HG03520 (cell line): ENCODE measurements at regions not wholly inside any gene's neighbourhood (a gene's known extent, or its start where the extent isn't known, plus 50 kb on each side); places are given as distances from the start of the nearest gene placed in this dataset.

ENCODE experiments used
- ATAC-seq: cut with Tn5 transposase; IDR thresholded peaks from one replicate; pipeline ENCODE4 v1.9.1; 2021; ENCODE audit warnings: mild to moderate bottlenecking, moderate library complexity; ENCODE audit not compliant: unreplicated experiment

DNA sequence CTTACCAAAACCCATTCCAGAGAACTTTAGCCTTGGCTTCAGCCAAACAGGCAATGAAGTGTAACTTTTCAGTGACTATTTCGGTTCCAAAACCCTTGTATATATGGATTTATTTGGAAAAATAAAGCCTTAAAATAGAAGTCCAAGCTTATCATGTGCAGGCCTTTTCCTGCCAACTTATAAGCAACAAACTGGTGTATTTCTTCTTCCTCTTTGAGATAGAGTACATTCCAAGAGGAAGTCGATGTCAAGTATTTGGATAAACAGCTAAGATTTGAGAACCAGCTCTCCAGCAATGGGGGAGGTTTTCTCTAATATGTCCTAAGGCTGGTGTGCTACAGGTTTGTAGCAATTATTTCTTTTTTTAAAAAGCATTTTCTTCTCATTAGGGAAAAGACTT lies 407.8 kb downstream of the DUSP10 start:
- ATAC-seq: no peak

DNA sequence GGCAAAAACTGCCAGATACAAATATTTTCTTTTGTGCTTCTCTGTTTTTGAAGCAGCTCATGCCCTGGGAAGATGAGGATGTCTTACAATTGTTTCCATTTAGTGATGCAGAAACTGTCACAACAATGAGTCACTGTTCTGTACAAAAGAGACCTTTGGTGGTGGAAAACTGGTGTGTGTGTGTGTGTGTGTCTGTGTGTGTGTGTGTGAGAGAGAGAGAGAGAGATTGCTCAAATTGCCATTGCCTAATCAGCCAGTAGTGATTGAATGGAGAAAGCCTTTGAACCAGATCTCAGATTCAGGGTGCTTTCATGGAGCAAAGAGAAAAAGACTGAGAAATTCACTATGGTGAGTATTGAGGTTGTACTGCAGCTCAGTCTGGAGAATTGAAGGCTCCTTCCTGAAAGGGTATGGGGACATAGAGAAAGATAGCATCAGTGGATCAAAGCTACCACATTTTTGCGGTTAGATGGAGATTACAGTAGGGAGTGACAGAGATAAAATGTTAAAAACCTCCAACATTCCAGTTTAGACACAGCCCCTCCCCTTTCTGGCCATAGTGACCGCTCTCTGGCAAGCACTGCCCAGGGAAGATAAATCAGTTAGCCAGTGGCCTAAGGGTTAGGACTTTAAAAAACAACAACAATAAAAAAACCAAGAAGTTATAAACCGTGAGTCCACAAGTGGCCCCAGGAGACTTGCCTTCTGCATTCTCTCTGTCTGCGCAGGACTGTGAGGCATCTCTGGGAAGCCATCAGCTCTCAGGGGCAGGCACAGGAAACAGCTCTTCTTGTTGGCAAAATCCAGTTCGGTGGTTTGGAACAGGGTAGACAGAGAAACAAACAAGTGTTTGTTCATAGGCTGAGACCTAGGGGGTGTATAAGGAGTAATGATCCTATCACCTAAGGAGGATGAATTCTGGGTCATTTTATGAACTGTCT lies 406.5 kb downstream of the DUSP10 start:
- ATAC-seq: no peak

DNA sequence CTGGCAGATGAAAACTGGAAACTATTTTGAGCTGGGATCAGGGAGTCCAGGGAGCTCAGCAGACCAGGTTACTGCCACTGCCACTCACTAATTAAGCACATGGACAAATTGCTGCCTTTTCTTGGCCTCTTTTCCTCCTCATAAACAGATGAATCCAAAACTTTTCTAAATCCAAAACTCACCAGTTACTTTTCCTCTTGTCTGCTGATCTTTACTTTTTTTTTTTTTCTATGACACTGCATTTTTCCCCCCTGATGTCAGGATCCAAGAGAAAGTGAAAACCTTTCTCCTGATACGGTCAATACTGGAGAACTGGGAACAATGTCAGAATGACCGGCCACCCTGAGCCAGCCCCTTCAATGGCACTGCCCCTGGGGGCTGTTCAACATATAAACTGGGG lies 405.8 kb downstream of the DUSP10 start:
- ATAC-seq: no peak

DNA sequence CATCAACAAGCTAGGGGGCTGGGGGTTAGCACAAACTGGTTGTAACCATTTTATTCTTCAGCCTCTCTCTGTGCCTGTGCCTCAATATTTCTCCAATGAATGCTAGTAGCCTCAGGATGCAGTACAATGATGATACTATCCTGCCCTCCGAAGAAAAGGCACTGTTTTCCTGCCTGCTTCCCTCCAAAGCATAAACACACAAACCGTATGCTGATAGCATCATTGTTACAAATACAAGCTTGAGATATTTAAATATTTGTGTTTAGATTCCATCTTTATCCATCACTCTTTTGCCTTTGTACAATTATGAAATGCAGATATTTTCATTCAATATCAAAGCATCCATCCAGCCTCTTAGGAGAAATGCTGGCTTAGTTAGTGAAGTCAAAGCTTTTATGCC lies 404.8 kb downstream of the DUSP10 start:
- ATAC-seq: no peak

DNA sequence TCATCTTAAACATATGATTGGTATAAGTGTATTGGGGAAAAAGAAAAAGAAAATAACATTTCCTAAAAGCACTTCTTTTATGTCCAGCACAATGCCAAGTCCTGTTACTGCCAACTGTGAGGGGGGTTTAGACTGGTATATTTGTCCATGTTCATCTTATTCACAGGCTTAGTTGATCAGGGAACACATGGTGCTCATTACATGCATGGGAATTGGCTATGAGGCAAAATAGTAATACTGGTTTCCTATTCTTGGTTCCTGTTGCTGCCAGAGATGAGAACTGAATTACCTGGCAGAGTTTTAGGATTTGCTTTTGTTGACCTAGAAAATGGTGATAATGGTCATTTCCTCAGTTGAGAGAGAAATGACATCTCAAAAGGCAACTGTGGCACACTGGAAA lies 398.8 kb downstream of the DUSP10 start:
- ATAC-seq: no peak

DNA sequence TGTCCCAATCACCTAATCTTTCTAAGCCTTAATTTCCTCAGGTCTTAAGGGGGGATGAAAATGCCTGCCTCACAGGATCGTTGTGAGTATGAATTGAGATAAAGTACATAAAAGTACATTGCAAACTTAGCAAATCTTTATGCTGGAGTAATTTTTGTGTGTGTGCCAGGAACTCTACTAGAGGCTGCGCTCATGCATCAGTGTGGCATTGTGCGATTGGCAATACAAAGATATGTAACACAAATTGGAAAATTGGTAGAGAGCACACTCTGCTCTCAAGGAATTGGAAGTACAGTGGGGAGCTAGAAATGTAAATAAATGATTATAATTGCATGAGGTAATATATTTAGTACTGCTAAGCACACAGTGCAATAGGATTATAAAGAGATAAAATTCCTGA lies 398.3 kb downstream of the DUSP10 start:
- no peak for ATAC-seq

DNA sequence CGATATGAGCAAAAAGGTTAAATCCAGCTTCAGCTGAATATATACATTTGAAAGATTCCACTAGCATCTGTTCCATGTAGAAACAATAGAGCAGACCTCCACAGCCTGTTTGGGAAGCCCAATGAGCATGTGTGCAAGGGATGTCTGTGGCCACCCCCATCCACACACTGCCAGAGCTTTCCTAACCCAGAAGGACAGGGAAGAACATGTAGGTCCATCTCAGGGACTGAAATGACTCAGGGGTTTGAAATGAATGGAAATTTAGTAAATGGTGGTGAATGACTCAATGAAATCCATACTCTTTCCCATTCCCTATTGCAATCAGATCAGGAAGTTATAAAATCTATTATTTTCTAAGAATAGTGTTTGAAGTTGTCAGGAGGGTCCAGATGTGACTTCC lies 397.2 kb downstream of the DUSP10 start:
- ATAC-seq: no peak

DNA sequence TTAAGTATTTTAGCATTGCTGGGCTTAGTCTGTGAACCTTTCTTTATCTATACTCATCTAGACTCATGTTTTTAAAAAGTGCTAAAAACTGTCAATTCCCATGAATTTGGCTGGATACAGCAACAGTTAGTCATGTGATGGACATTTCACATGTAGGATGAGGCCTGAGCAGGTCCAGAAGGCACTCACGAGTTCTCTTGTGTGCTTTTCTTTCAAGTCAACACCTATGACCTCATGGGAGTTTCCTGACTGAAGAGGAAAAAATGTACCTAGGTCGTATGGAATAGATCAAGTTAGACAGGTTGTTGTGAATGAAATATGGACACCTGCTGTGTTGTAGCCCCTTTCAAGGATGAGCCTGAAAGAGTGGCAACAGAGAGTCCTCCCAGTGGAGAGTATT lies 394.2 kb downstream of the DUSP10 start:
- no peak for ATAC-seq

DNA sequence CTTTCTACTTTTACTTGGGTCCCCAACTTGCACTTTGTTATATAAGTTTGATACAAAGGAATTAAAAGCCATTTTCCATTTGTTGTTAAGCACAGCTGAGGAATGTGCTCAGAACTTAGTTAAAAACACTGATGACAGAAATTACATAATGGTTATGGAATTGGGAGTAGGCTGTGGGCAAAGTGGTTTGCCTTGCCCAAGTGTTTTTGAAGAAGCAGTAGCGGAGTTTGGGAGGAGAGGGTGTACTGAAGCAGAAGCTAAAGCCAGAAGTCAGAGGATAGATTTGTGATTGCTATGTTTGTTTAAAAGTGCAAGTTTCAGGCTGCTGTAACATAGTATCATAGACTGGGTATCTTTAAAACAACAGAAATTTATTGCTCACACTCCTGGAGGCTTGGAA lies 391.8 kb downstream of the DUSP10 start:
- no peak for ATAC-seq

DNA sequence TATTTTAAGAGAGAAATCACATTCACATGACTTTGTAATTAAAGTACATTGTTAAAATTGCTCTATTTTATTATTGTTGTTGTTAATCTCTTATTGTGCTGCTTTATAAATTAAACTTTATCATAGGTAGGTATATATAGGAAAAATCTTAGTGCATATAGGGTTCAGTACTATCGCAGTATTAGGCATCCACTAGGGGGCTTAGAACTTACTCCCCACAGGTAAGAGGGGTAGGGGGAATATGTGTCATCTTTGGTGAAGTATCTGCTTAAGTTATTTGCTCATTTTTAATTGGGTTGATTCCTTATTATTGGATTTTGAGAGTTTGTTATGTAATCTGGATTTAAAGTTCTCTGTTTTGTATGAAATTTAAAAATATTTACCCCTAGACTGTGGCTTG lies 385.2 kb downstream of the DUSP10 start:
- ATAC-seq: no peak

DNA sequence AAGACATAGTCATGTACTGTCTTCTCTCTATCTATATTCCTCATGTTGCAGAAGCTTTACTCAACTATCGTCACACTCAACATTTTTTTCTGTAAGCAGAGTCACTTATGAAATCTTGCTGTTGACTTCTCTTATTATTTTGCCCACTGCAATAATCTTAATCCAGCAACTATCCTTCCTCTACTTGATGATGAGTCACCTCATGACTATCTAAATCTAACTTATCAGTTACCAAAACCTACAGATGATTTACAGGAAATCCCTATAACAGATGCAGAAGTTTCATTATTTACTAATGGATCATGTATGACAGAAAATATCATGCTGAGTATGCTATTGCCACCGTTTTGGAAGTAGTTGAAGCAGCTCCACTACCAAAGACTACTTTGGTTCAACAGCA lies 378.9 kb downstream of the DUSP10 start:
- ATAC-seq: no peak

DNA sequence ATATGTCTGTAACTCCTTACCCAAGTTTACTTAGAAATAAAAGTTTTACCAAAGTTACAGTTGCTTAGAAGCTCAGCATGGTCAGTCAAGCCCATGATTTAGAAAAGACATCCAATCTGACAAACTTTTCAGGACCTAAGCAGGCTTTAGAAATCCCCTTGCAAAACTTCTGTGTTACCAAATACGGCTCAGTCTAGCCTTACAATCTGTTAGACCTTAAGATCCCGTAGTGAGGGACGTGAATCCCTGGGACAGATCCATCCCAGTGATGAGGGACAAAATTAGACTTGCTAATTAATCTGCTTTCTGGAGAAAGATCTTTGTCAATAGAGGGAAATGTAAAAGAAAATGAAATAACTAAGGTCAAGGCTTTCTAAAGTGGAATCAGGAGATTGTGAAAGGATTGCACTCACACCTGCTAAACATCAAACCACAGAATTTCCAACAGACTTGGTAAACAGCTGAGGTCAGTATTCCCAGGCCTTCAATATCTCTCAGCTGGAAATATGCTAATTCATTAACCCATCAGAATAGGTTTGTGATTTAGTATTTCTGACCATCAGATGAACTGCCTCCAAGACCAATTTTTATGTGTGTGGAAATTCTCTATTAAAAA lies 375.3 kb downstream of the DUSP10 start:
- no peak for ATAC-seq

DNA sequence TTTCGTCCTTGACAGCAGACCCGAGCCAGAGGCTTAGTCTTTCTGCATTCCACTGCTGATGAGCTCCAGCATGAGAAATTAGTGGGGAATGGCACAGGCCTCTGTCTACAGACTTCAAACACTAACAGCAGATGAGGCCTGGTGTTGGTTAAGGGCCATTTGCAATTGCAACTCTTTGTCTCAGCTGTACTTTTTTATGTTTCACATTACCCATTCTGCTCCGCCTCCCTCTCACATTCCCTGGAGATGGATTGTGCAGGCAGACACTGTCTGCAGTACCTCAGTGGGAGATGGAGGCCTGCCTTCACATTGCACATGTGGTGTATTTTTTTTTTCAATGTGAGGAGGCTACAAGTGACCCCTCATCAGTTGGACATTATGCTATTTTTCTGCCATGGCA lies 370.2 kb downstream of the DUSP10 start:
- no peak for ATAC-seq

DNA sequence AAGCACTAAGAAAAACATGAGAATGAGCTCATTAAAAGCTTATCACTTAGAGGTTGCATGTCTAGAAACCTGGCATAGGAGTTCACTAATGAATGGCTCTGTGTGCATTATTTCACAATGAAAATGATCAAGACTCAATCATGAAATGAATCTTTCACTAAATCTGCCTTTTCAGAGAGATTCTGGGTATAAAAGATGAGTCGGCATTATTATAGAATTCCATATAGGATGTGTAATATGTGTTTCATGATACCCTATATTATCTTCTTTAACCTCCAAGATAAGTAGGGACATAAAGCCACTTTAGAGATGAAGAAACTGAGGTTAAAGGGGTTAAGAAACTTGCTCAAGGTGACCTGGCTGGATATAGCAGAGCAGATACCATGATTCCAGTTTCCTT lies 368.1 kb downstream of the DUSP10 start:
- ATAC-seq: no peak

DNA sequence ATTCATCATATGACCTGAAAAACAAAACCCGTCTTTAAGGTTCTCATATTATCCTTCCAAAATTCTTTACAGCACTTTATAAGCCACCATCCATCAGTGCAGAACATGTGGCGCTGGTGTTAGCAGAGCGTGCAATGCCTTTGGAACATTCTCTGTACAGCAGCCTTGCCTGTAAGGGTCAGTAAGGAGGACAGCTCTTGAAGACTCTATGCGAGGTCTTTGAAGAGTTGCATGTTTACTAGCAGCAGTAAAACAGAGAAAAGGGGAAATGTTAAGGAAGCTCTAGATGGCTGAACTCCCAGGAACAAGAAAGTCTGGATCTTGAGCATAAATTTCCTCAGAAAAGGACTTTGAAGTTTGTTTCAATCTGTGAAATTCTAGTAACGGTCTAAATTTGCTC lies 365.6 kb downstream of the DUSP10 start:
- ATAC-seq: no peak

DNA sequence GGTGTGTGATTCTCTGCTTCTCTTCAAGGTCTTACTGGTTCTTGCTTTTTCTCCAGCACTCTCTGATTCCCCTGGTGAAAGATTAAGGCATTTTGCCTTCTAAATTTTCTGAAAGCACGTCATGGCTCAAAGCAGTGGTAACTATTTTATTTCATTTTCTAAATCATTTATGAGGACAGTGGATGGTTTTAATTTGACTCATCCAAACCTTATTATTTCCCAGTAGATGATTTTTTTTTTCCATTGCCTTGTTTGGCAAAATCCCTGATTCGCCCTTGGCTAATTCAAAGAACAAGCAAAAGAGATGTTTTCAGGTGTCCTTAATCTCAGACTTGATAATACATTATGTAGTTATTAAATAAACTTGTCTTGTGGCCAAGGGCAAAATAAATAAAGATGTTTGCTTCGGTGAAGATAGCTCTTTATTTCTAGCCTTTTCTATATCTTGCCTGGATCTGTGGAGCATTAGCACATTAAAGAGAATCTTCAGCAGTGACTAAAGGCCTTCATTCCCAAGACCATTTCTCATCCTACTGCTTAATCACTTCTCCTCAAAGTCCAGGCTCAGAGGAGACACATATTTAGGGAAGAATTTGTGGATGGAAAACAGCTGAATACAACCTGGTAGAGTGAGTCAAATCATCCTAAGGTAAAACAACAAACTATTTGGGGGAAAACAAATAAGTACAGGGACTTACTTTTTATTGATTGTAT lies 359.8 kb downstream of the DUSP10 start:
- no peak for ATAC-seq

DNA sequence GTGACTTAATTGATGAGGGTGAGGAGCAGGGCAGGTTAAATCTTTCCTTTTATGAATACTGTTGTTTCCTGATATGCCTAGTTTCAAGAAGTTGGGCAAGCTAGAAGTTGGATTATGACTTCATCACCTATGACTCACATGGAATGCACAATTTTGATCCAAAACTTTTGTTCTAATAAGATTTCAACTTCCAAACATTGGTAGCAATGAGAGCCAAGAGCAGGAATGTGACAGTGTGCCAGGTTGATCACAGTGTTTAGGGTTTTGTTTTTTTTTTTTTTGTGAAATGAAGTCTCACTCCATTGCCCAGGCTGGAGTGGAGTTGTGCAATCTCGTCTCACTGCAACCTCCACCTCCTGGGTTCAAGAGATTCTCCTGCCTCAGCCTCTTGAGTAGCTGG lies 349.4 kb downstream of the DUSP10 start:
- ATAC-seq: no peak

DNA sequence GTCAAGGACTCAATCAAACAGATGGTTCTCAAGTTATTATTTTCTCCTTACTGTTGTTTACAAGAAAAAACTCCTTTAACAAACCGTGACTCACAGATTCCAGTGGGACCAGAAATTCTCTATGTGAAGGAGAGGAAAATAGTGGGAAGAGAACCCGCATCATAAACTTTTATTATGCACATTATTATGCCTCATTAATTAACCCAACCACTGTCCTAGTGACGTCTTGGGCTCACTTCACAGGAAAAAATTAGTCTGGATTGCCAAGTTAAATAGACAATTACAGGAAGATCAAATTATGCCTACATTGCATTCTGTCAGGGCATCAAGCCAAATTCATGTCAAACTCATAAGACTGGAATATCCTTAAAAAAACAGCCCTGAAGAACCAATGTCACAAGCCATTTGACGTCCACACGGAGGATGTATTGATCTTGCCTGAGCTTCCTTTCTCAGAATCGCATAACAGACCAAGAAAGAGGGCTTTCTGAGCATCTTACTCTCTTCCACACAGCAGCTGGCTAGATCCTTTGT lies 347.8 kb downstream of the DUSP10 start:
- no peak for ATAC-seq

DNA sequence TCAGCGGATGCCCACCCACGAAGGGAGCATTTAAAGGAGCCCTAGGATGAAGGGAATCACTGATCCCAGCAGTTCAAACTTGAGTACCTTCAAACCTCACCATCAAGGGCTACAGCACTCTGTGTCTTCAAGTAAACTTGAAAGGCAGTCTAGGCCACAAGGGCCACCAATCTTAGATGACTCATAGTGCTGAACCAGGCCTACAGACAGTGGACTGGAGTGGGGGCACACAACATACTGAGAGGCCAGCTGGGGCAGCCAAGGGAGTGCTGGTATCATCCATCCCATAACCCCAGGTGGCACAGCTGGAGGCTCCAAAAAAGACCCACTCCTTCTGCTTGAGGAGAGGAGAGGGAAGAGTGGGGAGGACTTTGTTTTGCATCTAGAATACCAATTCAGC lies 345.4 kb downstream of the DUSP10 start:
- ATAC-seq: no peak

DNA sequence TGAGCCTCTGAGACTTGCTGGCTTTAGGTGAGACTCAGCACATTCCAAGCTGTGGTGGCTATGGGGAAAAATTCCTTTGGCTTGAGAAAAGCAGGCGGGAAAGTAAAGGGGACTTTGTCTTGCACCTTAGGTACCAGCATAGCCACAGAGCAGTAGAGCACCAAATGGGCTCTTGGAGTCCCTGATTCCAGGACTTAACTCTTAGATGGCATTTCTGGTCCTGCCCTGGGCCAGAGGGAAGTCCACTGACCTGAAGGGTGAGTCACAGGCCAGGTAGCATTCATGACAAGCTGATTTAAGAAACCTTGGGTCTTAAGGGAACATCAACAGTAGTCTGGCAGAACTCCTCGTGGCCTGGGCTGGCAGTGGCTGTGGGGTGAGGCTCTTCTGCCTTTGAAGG lies 344.7 kb downstream of the DUSP10 start:
- ATAC-seq: no peak

DNA sequence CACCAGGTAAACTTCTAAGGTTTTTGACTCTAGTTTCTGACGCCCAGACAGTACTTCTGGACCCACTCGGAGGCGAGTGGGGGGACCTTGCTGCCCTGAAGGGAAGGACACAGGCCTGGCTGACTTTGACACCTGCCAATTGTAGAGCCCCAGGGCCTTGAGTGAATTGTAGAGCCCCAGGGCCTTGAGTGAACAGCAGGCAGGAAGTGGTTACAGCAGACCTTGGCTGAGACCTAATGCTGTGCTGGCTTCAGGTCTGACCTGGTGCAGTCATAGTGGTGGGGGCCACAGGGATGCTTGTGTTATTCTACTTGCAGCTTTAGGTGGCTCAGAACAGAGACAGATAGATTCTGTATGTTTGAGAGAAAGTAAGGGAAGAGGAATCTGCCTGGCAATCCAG lies 344.3 kb downstream of the DUSP10 start:
- ATAC-seq: no peak

DNA sequence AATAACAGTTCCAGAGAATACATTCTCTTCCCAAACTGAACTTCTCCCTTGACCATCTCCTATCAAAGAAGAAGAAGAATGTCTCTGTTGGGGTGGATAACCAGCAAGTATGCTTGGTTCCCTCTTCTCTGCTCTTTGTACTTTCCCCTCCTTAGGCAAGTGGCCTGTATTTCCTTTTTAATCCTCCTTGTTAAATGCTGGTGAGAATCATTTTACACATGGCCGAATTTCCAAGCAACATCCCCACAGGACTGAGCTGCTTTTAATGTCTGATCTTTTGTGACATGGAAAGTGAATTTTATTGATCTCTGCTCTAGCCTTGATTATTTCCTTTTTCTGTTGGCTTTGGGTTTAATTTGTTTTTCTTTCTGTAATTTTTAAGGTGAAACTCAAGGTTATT lies 336.7 kb downstream of the DUSP10 start:
- no peak for ATAC-seq
